GM10248 (cell line): ENCODE measurements at regions not wholly inside any gene's neighbourhood (a gene's known extent, or its start where the extent isn't known, plus 50 kb on each side); places are given as distances from the start of the nearest gene placed in this dataset.

Source experiments
- CTCF ChIA-PET: fragments of 300-600 bp; sonication (Branson Sonifier 250); formaldehyde crosslinking; extraction: SDS; loops from one replicate; lab custom pipeline; 2021; ENCODE audit warnings: antibody characterized with exemption; lab: Yijun Ruan, JAX
- POLR2A ChIA-PET: fragments of 350-650 bp; sonication (Branson Sonifier 250); formaldehyde crosslinking; extraction: SDS; loops from one replicate; lab custom pipeline; 2020; ENCODE audit warnings: antibody characterized with exemption; lab: Yijun Ruan, JAX
- DNase-seq: peaks from one replicate; pipeline ENCODE4 v3.0.0; 2012; ENCODE audit errors: extremely low spot score
- TF ChIP-seq, protein P1 (sequence below): IDR thresholded peaks from 2 replicates; pipeline ENCODE4 v1.5.1; 2012; ENCODE audit warnings: mild to moderate bottlenecking, low read depth; ENCODE audit errors: extremely low read depth, missing control alignments, control extremely low read depth

DNA sequence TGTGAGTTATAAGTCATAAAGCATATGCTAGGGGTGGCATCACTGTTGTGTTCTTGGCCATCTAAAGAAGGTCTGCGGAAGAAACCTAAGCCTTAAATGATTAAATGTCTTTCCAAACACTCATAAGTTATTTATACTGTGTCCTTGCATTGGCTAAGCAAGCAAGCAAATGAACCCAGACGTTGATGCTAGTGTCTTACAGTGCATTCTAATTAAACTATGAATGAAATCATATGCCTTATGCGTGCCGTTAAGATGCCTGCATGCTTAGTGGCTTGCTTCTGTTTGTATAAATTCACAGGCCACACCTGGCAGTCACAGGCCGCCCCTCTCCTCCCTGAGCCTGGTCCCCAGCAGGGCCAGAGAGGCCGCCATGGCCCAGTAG lies 49.9 kb downstream of the RIN2 start:
- TF ChIP-seq, protein P1, sequence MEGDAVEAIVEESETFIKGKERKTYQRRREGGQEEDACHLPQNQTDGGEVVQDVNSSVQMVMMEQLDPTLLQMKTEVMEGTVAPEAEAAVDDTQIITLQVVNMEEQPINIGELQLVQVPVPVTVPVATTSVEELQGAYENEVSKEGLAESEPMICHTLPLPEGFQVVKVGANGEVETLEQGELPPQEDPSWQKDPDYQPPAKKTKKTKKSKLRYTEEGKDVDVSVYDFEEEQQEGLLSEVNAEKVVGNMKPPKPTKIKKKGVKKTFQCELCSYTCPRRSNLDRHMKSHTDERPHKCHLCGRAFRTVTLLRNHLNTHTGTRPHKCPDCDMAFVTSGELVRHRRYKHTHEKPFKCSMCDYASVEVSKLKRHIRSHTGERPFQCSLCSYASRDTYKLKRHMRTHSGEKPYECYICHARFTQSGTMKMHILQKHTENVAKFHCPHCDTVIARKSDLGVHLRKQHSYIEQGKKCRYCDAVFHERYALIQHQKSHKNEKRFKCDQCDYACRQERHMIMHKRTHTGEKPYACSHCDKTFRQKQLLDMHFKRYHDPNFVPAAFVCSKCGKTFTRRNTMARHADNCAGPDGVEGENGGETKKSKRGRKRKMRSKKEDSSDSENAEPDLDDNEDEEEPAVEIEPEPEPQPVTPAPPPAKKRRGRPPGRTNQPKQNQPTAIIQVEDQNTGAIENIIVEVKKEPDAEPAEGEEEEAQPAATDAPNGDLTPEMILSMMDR, result no peak
- ChIA-PET CTCF (interaction anchor here (1.5 kb wide), 1 partner anchor 7 kb away, joined by 3 read pairs; no protein-coding TSS in a partner anchor), POLR2A (no interaction called here)
- DNase-seq, result no peak

DNA sequence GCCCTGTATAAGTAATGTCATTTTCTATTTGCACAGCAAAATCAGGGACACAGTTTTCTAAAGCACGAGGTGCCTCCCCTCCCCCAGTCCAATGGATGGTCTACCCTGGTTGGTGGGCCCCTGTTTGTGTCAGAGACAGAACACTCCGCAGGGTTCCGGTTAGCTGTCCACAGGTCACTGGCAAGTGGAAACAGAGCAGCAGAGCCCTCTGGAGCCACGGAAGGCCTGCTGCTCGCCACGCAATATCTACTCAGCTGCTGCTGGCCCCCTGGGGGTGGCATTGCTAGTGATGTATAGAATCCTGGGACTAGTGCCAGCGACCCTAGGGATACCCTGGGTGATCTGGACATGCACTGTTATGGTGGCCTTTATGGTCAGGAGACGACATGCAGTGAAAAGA lies 50.4 kb downstream of the RIN2 start:
- TF ChIP-seq, protein P1, result no peak
- ChIA-PET POLR2A (no interaction called here), CTCF (no interaction called here)
- no peak for DNase-seq

DNA sequence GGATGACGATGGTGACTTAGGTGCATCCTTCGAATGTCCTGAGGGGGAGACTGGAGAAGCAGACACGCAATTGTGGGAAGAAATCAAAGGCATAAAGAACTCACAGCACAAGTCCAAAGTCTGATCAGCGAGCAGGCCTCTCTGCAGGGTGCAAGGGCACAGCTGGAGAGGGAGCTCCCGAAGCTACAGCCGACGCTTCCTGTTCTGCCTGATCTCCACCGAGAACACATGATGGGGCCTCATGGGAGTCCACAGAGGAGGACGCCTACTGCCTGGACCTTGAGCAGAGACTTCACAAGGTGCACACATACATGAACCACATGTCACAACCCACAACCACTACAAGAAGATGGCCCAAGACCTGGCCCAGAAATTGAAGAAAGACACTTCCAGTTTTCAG lies 51.4 kb downstream of the RIN2 start:
- no peak for DNase-seq
- TF ChIP-seq, protein P1, result no peak
- POLR2A ChIA-PET, result no interaction called here
- CTCF ChIA-PET, result interaction anchor here (0.7 kb wide), 1 partner anchor 18 kb away, joined by 3 read pairs; no protein-coding TSS in a partner anchor

DNA sequence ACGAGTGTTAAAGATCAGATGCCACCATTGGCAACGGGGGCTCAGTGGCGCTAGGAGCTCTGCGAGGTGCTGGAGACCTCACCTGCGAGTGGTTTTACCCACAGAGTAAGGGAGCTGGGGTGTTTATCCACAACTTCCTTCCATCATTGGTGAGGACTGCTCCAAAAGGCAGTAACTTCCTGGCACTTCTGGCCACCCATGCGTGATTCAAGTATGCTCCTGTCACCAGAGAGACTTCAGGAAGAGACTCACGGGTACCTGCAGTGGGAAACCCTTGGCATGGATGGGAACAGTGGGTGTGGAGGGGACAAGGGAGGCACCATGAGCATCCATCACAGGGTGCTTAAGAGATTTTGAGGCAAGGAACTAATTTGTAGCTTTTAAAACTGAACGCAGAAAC lies 53.2 kb downstream of the RIN2 start:
- ChIA-PET CTCF (interaction anchor here (1.4 to 2.4 kb wide), 4 partner anchors 10 to 197 kb away, joined by 3 to 9 read pairs (median 6); no protein-coding TSS in a partner anchor), POLR2A (no interaction called here)
- TF ChIP-seq, protein P1, result no peak
- no peak for DNase-seq

DNA sequence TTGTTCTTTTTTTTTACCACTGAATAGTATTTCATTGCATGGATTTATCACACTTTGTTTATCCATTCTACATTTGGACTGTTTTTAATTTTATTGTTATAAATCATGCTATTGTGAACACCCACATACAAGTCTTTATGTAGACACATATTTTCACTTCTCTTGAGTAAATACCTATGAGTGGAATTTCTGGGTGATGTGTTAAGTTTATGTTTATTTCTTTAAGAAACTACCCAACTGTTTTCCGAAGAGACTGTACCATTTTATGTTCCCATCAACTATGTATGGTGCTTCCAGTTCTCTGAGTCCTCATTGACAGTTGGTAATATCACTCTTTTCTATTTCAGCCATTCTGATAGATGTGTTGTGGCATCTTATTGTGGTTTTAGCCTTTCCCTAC lies 54.0 kb downstream of the RIN2 start:
- ChIA-PET POLR2A (no interaction called here), CTCF (interaction anchor here (1.4 to 2.4 kb wide), 4 partner anchors 9 to 196 kb away, joined by 3 to 9 read pairs (median 6); no protein-coding TSS in a partner anchor)
- DNase-seq, result no peak
- TF ChIP-seq, protein P1, result no peak

DNA sequence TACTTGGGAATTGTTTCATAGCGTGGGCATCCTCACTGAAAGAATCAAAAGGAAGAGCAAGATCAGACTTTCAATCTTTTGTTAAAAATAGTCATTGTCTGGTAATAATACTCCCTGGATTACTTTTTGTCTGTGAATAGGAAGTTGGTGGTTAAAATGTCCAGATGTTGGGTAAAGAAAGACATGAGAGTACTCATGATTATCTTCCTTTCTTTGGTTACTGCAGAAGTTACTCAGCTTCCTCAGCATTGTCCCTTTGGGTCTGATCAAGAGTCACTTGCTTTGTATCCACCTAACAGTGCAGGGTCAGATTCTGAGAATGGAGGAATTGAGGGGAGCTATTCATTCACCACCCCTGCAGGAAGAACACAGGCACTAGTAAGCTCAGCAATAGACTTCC lies 54.6 kb downstream of the RIN2 start:
- DNase-seq, result no peak
- ChIA-PET POLR2A (no interaction called here), CTCF (interaction anchor here (1.3 to 2.2 kb wide), 4 partner anchors 13 to 204 kb away, joined by 3 to 6 read pairs (median 4); partner anchors contain the start of gene NAA20)
- TF ChIP-seq, protein P1, result no peak
